HG03558 (cell line): ENCODE measurements at regions not wholly inside any gene's neighbourhood (a gene's known extent, or its start where the extent isn't known, plus 50 kb on each side); places are given as distances from the start of the nearest gene placed in this dataset.

Experiments
- ATAC-seq: cut with Tn5 transposase; IDR thresholded peaks from one replicate; pipeline ENCODE4 v1.9.1; 2021; ENCODE audit warnings: moderate number of reproducible peaks; ENCODE audit not compliant: unreplicated experiment; ENCODE audit errors: extremely low read depth

- ATAC-seq, result no peak
Measured at GRCh38 chr2:157203651-157204050, 53.9 kb upstream of the GALNT5 start.

- no peak for ATAC-seq
Measured at GRCh38 chr2:157204401-157204800, 53.1 kb upstream of the GALNT5 start.

GRCh38 chr2:157206916-157207315, 50.6 kb upstream of the GALNT5 start:
- no peak for ATAC-seq
